ENCODE measurements at regions not wholly inside any gene's neighbourhood (a gene's known extent, or its start where the extent isn't known, plus 50 kb on each side); places are given as distances from the start of the nearest gene placed in this dataset.

DNA sequence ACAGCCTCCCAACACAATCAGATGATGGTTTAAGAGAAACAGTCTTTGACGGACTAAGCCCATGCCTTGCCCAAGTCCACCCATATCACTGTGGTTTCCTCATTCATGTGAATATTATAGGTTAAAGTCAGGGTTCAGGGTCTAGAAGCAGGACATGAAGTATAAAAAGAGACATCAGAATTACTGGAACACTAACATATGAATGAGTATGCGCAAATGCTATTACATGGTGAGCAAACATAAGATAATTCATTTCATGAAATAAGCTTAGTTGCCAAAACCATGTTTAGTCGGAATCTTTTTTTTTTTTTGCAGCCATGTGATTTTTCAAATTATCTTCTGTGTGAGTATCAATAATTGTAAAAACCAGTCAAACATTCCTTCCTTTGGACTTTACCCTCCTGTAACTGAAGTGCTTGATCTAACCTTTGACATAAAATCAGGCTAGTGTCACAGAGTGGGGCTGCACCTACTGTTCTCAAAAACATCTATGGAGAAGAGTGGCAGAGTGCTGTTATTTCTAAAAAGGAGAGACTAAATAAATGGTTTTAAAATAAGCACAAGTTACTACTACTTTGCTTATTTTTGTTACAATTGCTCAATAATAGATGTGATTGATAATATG, 84.9 kb upstream of the NRIP1 start:
- TF ChIP-seq POLR2A (IDR thresholded peaks at IDR 0.05) = no peak
- TF ChIP-seq, protein P1, sequence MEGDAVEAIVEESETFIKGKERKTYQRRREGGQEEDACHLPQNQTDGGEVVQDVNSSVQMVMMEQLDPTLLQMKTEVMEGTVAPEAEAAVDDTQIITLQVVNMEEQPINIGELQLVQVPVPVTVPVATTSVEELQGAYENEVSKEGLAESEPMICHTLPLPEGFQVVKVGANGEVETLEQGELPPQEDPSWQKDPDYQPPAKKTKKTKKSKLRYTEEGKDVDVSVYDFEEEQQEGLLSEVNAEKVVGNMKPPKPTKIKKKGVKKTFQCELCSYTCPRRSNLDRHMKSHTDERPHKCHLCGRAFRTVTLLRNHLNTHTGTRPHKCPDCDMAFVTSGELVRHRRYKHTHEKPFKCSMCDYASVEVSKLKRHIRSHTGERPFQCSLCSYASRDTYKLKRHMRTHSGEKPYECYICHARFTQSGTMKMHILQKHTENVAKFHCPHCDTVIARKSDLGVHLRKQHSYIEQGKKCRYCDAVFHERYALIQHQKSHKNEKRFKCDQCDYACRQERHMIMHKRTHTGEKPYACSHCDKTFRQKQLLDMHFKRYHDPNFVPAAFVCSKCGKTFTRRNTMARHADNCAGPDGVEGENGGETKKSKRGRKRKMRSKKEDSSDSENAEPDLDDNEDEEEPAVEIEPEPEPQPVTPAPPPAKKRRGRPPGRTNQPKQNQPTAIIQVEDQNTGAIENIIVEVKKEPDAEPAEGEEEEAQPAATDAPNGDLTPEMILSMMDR (IDR thresholded peaks at IDR 0.05) = no peak
- no peak for TF ChIP-seq POLR2AphosphoS5 (IDR thresholded peaks at IDR 0.05)
- no peak for DNase-seq (ENCODE audit: low spot score)
- 94% methylated on average over 3 of the region's 3 CpGs for WGBS
- intact Hi-C loops (cut with DNase I) = no loop called here
- H3K9me3 ChIP-seq = no peaks in the 10 kb centered on the region
- H3K4me1 ChIP-seq (replicated peaks) = no peaks in the 10 kb centered on the region
- no peaks in the 10 kb centered on the region for H3K27me3 ChIP-seq (replicated peaks; ENCODE audit: insufficient read depth)
- H3K4me3 ChIP-seq = no peak overlapping the region
- no peak overlapping the region for H3K27ac ChIP-seq
- no peaks in the 10 kb centered on the region for H3K36me3 ChIP-seq

DNA sequence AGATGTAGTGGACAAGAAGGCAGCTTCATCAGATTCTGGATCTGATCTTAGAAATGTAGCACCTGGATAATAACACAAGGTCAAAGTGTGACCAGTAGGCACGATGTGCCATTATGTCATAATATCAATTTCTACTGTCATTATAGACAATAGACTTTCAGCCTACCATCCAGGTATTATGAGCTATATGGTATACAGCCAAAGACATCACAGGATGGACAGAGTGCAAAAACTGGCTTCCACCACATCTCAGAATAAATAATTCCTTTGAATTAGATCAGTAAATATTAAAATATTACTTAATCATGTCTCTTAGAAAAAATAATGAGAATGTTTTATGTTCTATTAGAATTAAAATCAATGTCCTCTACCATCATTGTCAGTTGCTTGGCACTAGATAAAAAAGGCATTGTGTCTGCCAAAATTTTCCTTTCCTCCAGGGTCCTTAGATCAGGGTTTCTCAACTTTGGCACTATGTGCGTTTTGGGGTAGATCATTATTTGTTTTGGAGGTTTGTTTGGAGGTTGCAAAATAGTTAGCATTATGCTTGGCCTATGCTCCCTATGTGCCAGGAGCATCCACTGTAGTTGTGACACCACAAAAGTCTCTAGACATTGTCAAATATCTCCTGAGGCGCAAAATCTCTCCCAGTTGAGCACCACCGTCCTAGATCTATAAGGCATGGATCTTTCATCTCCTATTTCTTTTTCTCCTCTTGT, 86.7 kb upstream of the NRIP1 start:
- 75% methylated on average over 4 of the region's 4 CpGs for WGBS

DNA sequence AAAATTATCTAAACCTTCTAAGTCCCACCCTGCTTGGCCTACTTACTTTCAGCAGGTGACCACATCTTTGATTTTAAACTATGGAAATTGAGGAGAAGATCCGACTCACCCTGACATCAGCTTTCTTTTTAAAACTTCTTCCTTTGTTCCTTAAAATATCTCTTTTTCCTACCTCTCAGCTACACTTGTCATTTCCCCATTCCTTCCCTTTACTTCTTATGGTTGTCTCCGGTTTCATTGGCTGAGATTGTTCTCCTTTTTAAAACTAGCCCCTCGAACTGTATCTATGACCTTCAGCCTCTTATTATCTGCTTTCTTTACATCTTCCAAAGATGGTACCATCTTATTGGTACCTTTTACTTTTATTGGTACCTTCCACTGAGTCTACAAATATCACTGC, 87.8 kb upstream of the NRIP1 start:
- Histone ChIP-seq H3K36me3 (no peaks in the 10 kb centered on the region), H3K27me3 (replicated peaks; ENCODE audit: insufficient read depth) (no peaks in the 10 kb centered on the region), H3K9me3 (no peaks in the 10 kb centered on the region), H3K27ac (no peak overlapping the region), H3K4me1 (replicated peaks) (no peaks in the 10 kb centered on the region), H3K4me3 (no peak overlapping the region)
- intact Hi-C loops (cut with DNase I) = no loop called here
- TF ChIP-seq, protein P1 (IDR thresholded peaks at IDR 0.05) = no peak
- TF ChIP-seq POLR2AphosphoS5 (IDR thresholded peaks at IDR 0.05) (no peak), POLR2A (IDR thresholded peaks at IDR 0.05) (no peak)
- WGBS = 86% methylated on average over 3 of the region's 3 CpGs
- no peak for DNase-seq (ENCODE audit: low spot score)

More for the DNA sequence above, 86.7 kb upstream of the NRIP1 start:
- Histone ChIP-seq H3K27ac (no peak overlapping the region), H3K36me3 (no peaks in the 10 kb centered on the region), H3K27me3 (replicated peaks; ENCODE audit: insufficient read depth) (no peaks in the 10 kb centered on the region), H3K4me1 (replicated peaks) (no peaks in the 10 kb centered on the region), H3K9me3 (no peaks in the 10 kb centered on the region), H3K4me3 (no peak overlapping the region)
- intact Hi-C loops (cut with DNase I) = no loop called here
- DNase-seq (ENCODE audit: low spot score) = no peak
- TF ChIP-seq POLR2AphosphoS5 (IDR thresholded peaks at IDR 0.05) (no peak), POLR2A (IDR thresholded peaks at IDR 0.05) (no peak)
- TF ChIP-seq, protein P1 (IDR thresholded peaks at IDR 0.05) = no peak

DNA sequence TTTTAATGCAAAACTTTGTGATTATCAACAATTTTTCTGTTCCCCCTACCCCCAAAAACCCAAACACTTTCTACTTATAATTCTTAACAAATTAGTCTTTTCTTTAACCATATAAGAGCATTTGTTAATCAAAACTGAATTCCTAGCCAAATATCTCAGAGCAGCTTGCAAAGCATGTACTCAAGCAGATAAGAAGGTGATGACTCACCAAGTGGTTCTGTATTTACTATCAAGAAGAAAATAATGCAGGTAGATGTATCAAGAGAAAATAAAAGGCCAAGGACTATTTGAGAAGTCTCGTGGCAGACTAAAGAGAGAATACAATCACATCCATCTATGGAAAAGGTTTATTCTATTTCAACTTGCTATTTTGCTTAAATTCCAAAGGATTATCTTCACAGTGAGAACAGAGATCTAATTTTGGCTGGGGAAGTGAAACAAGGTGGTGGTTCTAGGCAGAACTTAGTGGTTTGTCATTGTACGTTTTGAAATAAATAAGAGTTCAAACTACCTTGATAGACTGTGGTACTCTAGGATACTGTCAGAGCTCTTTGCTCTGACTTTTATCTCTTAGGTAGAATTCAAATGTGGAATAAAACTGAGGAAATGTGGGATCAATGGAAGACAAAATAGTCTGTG, 94.7 kb upstream of the NRIP1 start:
- no peak for DNase-seq (ENCODE audit: low spot score)
- Histone ChIP-seq H3K27me3 (replicated peaks; ENCODE audit: insufficient read depth) (no peaks in the 10 kb centered on the region), H3K9me3 (no peaks in the 10 kb centered on the region), H3K36me3 (no peaks in the 10 kb centered on the region), H3K27ac (no peak overlapping the region), H3K4me1 (replicated peaks) (no peaks in the 10 kb centered on the region), H3K4me3 (no peak overlapping the region)
- intact Hi-C loops (cut with DNase I) = no loop called here
- TF ChIP-seq, protein P1 (IDR thresholded peaks at IDR 0.05) = no peak
- TF ChIP-seq POLR2A (IDR thresholded peaks at IDR 0.05) = no peak
- TF ChIP-seq POLR2AphosphoS5 (IDR thresholded peaks at IDR 0.05) = no peak
- 75% methylated on average over 2 of the region's 2 CpGs for WGBS

Measured in prostate gland (tissue), 2 donors.